ENCODE measurements at regions not wholly inside any gene's neighbourhood (a gene's known extent, or its start where the extent isn't known, plus 50 kb on each side); places are given as distances from the start of the nearest gene placed in this dataset.

DNA sequence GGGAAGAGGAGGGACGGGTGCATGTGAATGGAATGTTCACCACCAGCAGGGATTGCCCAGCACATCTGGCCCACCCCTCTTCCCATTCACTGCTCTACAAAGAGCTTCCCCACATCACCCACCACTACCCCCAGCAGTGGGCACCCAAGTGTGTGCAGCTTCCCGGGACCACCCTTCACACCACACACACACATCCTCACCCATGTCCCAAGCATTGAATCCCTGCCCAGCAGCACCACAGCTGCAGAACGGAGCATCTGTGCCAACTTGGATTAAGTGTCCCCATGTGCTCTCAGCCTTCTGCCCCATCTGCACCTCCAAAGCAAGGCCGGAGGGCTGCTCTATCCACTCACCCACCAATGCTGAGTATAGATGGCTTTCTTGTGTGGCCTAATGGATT lies 141.4 kb downstream of the PSMG1 start:
- H2AK5ac ChIP-seq (ENCODE audit: low read length): no peak overlapping the region
- H3K79me2 ChIP-seq (ENCODE audit: control insufficient read depth, insufficient read depth, low read length): no peaks in the 10 kb centered on the region
- no peaks in the 10 kb centered on the region for H3K79me1 ChIP-seq (ENCODE audit: low read length)
- H2BK120ac ChIP-seq (ENCODE audit: low read depth, low read length): no peak overlapping the region
- H3K56ac ChIP-seq (ENCODE audit: low read length): no peak overlapping the region
- DNase-seq: no peak
- no peaks in the 10 kb centered on the region for H3K36me3 ChIP-seq (ENCODE audit: control insufficient read depth, insufficient read depth, low read length)
- H3K18ac ChIP-seq (ENCODE audit: low read length): no peak overlapping the region
- H3K9ac ChIP-seq (ENCODE audit: low read length): no peak overlapping the region
- H3K23ac ChIP-seq (ENCODE audit: low read length): no peak overlapping the region
- H4K5ac ChIP-seq (ENCODE audit: low read length): no peak overlapping the region
- H4K8ac ChIP-seq (ENCODE audit: low read depth, low read length): no peak overlapping the region
- H3K27ac ChIP-seq (ENCODE audit: low read depth, low read length): no peak overlapping the region
- no peak overlapping the region for H2BK5ac ChIP-seq (ENCODE audit: low read length)
- no peak overlapping the region for H3K4ac ChIP-seq (ENCODE audit: low read depth, low read length)
- H3K27me3 ChIP-seq (ENCODE audit: insufficient read depth, low read length, poor library complexity): no peaks in the 10 kb centered on the region
- WGBS (ENCODE audit: extremely low coverage, insufficient coverage, low lambda C conversion rate): no CpG with 5 or more reads among the region's 4 CpGs
- H3K4me2 ChIP-seq (ENCODE audit: low read length): no peak overlapping the region
- no peak overlapping the region for H2BK15ac ChIP-seq (replicated peaks; ENCODE audit: low read depth)
- H3K4me3 ChIP-seq (ENCODE audit: low read length): no peak overlapping the region
- no peaks in the 10 kb centered on the region for H3K4me1 ChIP-seq (ENCODE audit: control insufficient read depth, low read depth, low read length)

DNA sequence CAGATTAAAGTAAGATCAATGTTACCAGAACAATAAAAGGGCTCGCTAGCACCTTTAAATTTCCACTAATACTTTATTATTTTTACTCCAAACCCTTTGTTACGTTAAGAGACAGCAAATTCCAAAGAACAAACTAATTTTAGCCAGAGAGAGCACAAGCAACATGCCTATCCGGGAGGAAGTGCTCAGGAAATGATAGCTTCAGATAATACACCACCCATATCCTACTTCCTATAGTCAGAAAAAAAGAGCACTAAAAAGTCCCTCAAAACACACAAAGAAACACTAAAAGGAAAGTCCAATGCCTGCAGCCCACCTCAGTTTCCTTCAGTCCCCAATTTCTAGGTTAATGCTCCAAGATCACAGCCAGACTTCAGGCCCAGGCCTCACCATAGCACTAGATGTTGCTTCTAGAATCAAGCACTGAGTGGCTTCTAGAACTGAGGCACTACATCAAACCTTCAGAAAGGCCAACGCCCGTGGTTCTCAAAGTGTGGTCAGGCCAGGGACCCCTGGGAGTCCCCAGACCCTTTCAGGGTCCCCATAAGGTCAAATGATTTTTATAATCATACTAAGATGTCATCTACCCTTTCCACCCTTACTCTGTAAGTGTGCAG lies 142.6 kb downstream of the PSMG1 start:
- Histone ChIP-seq H3K79me2 (ENCODE audit: control insufficient read depth, insufficient read depth, low read length) (no peaks in the 10 kb centered on the region), H3K23ac (ENCODE audit: low read length) (no peak overlapping the region), H4K5ac (ENCODE audit: low read length) (no peak overlapping the region), H2BK15ac (replicated peaks; ENCODE audit: low read depth) (no peak overlapping the region), H3K4me1 (ENCODE audit: control insufficient read depth, low read depth, low read length) (no peaks in the 10 kb centered on the region), H3K4ac (ENCODE audit: low read depth, low read length) (no peak overlapping the region), H3K18ac (ENCODE audit: low read length) (no peak overlapping the region), H2BK120ac (ENCODE audit: low read depth, low read length) (no peak overlapping the region), H3K79me1 (ENCODE audit: low read length) (no peaks in the 10 kb centered on the region), H4K8ac (ENCODE audit: low read depth, low read length) (no peak overlapping the region), H3K4me2 (ENCODE audit: low read length) (no peak overlapping the region), H2BK5ac (ENCODE audit: low read length) (no peak overlapping the region), H2AK5ac (ENCODE audit: low read length) (no peak overlapping the region), H3K4me3 (ENCODE audit: low read length) (no peak overlapping the region), H3K9ac (ENCODE audit: low read length) (no peak overlapping the region), H3K36me3 (ENCODE audit: control insufficient read depth, insufficient read depth, low read length) (no peaks in the 10 kb centered on the region), H3K27ac (ENCODE audit: low read depth, low read length) (no peak overlapping the region), H3K27me3 (ENCODE audit: insufficient read depth, low read length, poor library complexity) (no peaks in the 10 kb centered on the region), H3K56ac (ENCODE audit: low read length) (no peak overlapping the region)
- 100% methylated on average over 1 of the region's 5 CpGs for WGBS (ENCODE audit: extremely low coverage, insufficient coverage, low lambda C conversion rate)
- DNase-seq: no peak

DNA sequence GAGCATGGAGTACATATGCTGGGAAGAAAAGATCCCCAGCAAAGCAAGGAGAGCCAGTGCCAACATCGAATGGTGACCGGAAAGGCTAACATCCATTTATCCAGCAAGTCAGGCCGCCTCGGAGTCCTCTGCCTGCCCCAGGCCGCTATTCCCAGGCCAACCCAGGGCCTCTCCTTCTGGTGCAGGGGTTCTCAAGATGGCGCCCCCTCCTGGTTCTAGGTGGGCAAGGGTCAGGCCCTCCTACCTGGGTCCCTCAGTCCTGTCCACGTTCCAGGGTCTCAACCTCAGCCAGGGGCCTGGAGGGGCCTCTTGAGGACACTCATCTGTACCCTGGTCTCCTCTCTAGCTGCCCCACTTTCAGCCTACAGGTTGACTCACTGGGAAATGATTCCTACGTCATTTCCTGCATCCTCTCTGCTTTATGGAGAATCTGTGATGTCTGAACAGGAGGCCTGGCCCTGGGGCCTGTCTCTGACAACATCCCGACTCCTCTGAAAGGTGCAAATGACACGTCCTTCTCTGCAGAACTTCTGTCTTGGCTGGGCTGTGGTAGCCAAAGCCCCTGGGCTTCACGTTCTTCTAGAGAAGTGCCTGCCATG lies 145.3 kb downstream of the PSMG1 start:
- Histone ChIP-seq H3K4me2 (ENCODE audit: low read length) (no peak overlapping the region), H2AK5ac (ENCODE audit: low read length) (no peak overlapping the region), H3K4me3 (ENCODE audit: low read length) (no peak overlapping the region), H3K36me3 (ENCODE audit: control insufficient read depth, insufficient read depth, low read length) (no peaks in the 10 kb centered on the region), H3K79me2 (ENCODE audit: control insufficient read depth, insufficient read depth, low read length) (no peaks in the 10 kb centered on the region), H3K56ac (ENCODE audit: low read length) (no peak overlapping the region), H3K9ac (ENCODE audit: low read length) (no peak overlapping the region), H3K27ac (ENCODE audit: low read depth, low read length) (no peak overlapping the region), H2BK120ac (ENCODE audit: low read depth, low read length) (no peak overlapping the region), H3K4ac (ENCODE audit: low read depth, low read length) (no peak overlapping the region), H3K18ac (ENCODE audit: low read length) (no peak overlapping the region), H3K23ac (ENCODE audit: low read length) (no peak overlapping the region), H2BK15ac (replicated peaks; ENCODE audit: low read depth) (no peak overlapping the region), H3K4me1 (ENCODE audit: control insufficient read depth, low read depth, low read length) (no peaks in the 10 kb centered on the region), H4K5ac (ENCODE audit: low read length) (no peak overlapping the region), H3K27me3 (ENCODE audit: insufficient read depth, low read length, poor library complexity) (no peaks in the 10 kb centered on the region), H4K8ac (ENCODE audit: low read depth, low read length) (no peak overlapping the region), H3K79me1 (ENCODE audit: low read length) (no peaks in the 10 kb centered on the region), H2BK5ac (ENCODE audit: low read length) (no peak overlapping the region)
- DNase-seq: peak; percentile 50
- WGBS (ENCODE audit: extremely low coverage, insufficient coverage, low lambda C conversion rate): no CpG with 5 or more reads among the region's 11 CpGs

DNA sequence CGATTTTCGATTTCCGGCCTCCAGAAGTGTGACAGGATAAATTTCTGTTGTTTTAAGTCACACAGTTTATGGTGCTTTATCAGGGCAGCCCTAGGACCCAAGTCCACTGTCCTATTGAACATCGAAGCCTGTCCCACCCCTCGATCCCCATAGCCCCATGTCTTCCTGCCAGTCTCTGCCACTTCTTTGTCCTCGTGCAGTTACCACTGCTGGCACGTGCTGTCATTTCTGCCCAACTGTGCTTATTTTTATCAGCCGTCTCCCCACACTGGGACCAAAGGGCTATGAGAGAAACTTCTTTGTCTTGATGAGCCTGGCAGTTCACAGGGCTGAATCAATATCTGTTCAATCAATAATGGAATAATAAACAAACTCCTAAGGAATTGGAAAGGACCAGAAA lies 146.7 kb downstream of the PSMG1 start:
- no peak overlapping the region for H2BK120ac ChIP-seq (ENCODE audit: low read depth, low read length)
- H3K4me2 ChIP-seq (ENCODE audit: low read length): no peak overlapping the region
- no peaks in the 10 kb centered on the region for H3K79me2 ChIP-seq (ENCODE audit: control insufficient read depth, insufficient read depth, low read length)
- H3K18ac ChIP-seq (ENCODE audit: low read length): no peak overlapping the region
- H2BK5ac ChIP-seq (ENCODE audit: low read length): no peak overlapping the region
- H3K23ac ChIP-seq (ENCODE audit: low read length): no peak overlapping the region
- H3K9ac ChIP-seq (ENCODE audit: low read length): no peak overlapping the region
- no peak for DNase-seq
- H3K27me3 ChIP-seq (ENCODE audit: insufficient read depth, low read length, poor library complexity): no peaks in the 10 kb centered on the region
- WGBS (ENCODE audit: extremely low coverage, insufficient coverage, low lambda C conversion rate): no CpG with 5 or more reads among the region's 8 CpGs
- H3K79me1 ChIP-seq (ENCODE audit: low read length): no peaks in the 10 kb centered on the region
- H3K4ac ChIP-seq (ENCODE audit: low read depth, low read length): no peak overlapping the region
- H4K5ac ChIP-seq (ENCODE audit: low read length): no peak overlapping the region
- H3K4me1 ChIP-seq (ENCODE audit: control insufficient read depth, low read depth, low read length): no peaks in the 10 kb centered on the region
- no peak overlapping the region for H2AK5ac ChIP-seq (ENCODE audit: low read length)
- no peak overlapping the region for H3K4me3 ChIP-seq (ENCODE audit: low read length)
- H4K8ac ChIP-seq (ENCODE audit: low read depth, low read length): no peak overlapping the region
- no peak overlapping the region for H3K27ac ChIP-seq (ENCODE audit: low read depth, low read length)
- no peaks in the 10 kb centered on the region for H3K36me3 ChIP-seq (ENCODE audit: control insufficient read depth, insufficient read depth, low read length)
- no peak overlapping the region for H3K56ac ChIP-seq (ENCODE audit: low read length)
- H2BK15ac ChIP-seq (replicated peaks; ENCODE audit: low read depth): no peak overlapping the region

DNA sequence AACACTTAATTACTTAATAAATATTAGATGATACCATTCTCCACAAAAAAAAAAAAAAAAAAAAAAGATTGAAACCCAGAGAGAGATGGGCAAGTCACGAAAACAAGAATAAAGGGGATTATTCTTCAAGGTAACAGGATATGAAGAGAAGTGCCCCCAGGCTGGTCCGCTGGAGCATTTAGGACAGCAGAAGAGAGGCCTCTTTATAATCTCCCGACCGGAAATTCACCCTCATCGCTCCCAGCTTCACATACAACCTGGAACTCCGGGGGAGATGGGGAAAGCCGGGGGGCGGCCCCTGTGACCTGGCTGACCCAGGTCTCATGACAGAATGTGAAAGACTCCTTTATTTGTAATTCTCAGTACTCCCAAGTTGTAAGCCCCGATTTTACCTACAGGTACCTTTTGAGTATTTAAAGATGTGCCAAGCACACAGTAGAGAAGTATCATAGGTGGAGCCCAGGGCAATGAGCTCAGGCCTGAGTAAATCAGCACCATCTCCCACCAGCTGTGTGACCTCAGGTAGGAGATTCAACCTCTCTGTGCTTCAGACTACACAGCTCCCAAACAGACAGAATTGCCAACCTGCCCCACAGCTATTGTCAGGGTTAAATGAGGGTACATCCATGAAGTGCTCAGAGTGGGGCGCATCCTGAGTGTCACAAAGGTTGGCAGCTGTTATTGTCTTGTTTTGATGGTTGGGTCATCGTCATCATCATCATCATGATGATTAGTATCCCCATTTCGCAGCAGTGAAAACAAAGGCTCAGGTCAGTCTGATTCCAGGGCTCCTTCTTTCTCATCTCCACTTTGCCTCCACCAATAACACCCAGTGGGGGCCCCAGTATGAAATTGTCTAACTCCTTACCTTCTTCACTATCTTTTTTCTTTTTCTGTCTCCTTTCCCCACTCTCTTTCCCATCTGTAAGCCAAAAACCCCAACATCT lies 148.4 kb downstream of the PSMG1 start:
- Histone ChIP-seq H3K56ac (ENCODE audit: low read length) (no peak overlapping the region), H3K18ac (ENCODE audit: low read length) (no peak overlapping the region)
- WGBS (ENCODE audit: extremely low coverage, insufficient coverage, low lambda C conversion rate): no CpG with 5 or more reads among the region's 12 CpGs

More for the DNA sequence above, 148.4 kb downstream of the PSMG1 start:
- H2BK5ac ChIP-seq (ENCODE audit: low read length): no peak overlapping the region
- H3K23ac ChIP-seq (ENCODE audit: low read length): no peak overlapping the region
- no peak overlapping the region for H3K4me2 ChIP-seq (ENCODE audit: low read length)
- H2AK5ac ChIP-seq (ENCODE audit: low read length): no peak overlapping the region
- H3K79me1 ChIP-seq (ENCODE audit: low read length): no peaks in the 10 kb centered on the region
- no peak overlapping the region for H2BK15ac ChIP-seq (replicated peaks; ENCODE audit: low read depth)
- H3K27ac ChIP-seq (ENCODE audit: low read depth, low read length): no peak overlapping the region
- H4K8ac ChIP-seq (ENCODE audit: low read depth, low read length): no peak overlapping the region
- DNase-seq: no peak
- H2BK120ac ChIP-seq (ENCODE audit: low read depth, low read length): no peak overlapping the region
- H3K36me3 ChIP-seq (ENCODE audit: control insufficient read depth, insufficient read depth, low read length): no peaks in the 10 kb centered on the region
- no peaks in the 10 kb centered on the region for H3K79me2 ChIP-seq (ENCODE audit: control insufficient read depth, insufficient read depth, low read length)
- H3K27me3 ChIP-seq (ENCODE audit: insufficient read depth, low read length, poor library complexity): no peaks in the 10 kb centered on the region
- no peak overlapping the region for H3K4ac ChIP-seq (ENCODE audit: low read depth, low read length)
- H4K5ac ChIP-seq (ENCODE audit: low read length): no peak overlapping the region
- H3K4me1 ChIP-seq (ENCODE audit: control insufficient read depth, low read depth, low read length): peaks cover 7% of the 10 kb centered on the region
- no peak overlapping the region for H3K4me3 ChIP-seq (ENCODE audit: low read length)
- no peak overlapping the region for H3K9ac ChIP-seq (ENCODE audit: low read length)
